Mesothelial cell of epicardium (in vitro differentiated cells): ENCODE measurements at regions not wholly inside any gene's neighbourhood (a gene's known extent, or its start where the extent isn't known, plus 50 kb on each side); places are given as distances from the start of the nearest gene placed in this dataset.

Experiments used
- DNase-seq, 2 experiments: peaks; one replicate each; pipeline ENCODE4 v3.0.0; 2021; ENCODE audit warnings: low spot score in 2 of 2; ENCODE audit not compliant: unreplicated experiment in 2 of 2
- H3K27ac Mint-ChIP-seq: 2 replicates; pipeline ENCODE4 v1.8.0; 2021; ENCODE audit warnings: mixed read lengths
- H3K27me3 Mint-ChIP-seq: 2 replicates; pipeline ENCODE4 v1.8.0; 2021; ENCODE audit warnings: low read depth, mixed read lengths
- H3K36me3 Mint-ChIP-seq: 2 replicates; pipeline ENCODE4 v1.8.0; 2021; ENCODE audit warnings: mixed read lengths
- H3K4me1 Mint-ChIP-seq: 2 replicates; pipeline ENCODE4 v1.8.0; 2021; ENCODE audit warnings: mixed read lengths
- H3K4me3 Mint-ChIP-seq: 2 replicates; pipeline ENCODE4 v1.8.0; 2021; ENCODE audit warnings: mild to moderate bottlenecking, moderate library complexity, mixed read lengths
- H3K9me3 Mint-ChIP-seq: 2 replicates; pipeline ENCODE4 v1.8.0; 2021; ENCODE audit warnings: mixed read lengths
- TF ChIP-seq, protein P1 (sequence below): fragments of 200-600 bp; sonication (generic); IDR thresholded peaks from one replicate; pipeline ENCODE4 v1.5.0; 2021; ENCODE audit warnings: antibody characterized with exemption; ENCODE audit not compliant: unreplicated experiment

DNA sequence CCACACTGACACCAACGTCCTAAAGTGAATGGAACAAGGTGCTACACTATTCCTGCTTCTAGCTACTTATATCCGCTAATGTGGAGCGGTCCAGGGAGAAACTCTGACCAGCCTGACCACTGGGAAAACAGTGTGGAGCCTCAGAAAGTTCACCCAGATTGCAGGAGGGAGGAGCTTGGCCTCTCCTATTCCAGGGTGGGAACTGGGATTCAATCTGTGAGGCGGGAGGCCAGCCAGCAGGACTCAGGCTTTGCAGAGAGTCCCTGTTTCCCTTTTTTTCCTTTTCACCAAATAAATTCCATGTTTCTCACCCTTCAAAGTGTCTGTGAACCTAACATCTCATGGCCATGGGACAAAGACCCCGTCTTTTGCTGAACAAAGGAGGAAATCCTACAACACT is 86.4 kb upstream of the SEMA3C start:
- Mint-ChIP-seq H3K36me3 (peaks cover 7% of the 10 kb centered on the region), H3K27ac (no peak overlapping the region), H3K27me3 (no peaks in the 10 kb centered on the region), H3K9me3 (peaks cover 8% of the 10 kb centered on the region), H3K4me1 (peaks cover 40% of the 10 kb centered on the region), H3K4me3 (no peak overlapping the region)
- TF ChIP-seq, protein P1, sequence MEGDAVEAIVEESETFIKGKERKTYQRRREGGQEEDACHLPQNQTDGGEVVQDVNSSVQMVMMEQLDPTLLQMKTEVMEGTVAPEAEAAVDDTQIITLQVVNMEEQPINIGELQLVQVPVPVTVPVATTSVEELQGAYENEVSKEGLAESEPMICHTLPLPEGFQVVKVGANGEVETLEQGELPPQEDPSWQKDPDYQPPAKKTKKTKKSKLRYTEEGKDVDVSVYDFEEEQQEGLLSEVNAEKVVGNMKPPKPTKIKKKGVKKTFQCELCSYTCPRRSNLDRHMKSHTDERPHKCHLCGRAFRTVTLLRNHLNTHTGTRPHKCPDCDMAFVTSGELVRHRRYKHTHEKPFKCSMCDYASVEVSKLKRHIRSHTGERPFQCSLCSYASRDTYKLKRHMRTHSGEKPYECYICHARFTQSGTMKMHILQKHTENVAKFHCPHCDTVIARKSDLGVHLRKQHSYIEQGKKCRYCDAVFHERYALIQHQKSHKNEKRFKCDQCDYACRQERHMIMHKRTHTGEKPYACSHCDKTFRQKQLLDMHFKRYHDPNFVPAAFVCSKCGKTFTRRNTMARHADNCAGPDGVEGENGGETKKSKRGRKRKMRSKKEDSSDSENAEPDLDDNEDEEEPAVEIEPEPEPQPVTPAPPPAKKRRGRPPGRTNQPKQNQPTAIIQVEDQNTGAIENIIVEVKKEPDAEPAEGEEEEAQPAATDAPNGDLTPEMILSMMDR, result no peak
- DNase-seq, result no peak

DNA sequence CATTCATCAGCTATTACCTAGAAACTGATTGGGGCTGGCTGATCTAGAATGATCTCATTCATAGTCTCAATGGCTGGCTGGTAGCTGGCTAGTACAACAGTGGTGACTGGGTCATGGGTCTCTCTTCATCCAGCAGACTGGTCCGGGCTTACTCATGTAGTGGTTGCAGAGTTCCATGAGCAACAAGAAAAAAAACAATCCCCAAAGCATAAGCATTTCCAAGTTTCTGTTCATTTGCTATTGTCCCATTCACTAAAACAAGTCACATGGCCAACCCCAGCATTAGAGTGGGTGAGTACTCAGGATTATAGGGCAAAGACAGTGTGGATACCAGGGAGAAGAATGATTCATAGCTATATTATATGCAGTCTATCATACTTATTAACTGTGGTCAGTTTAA is 85.2 kb upstream of the SEMA3C start:
- Mint-ChIP-seq H3K27me3 (no peaks in the 10 kb centered on the region), H3K9me3 (peaks cover 7% of the 10 kb centered on the region), H3K4me3 (no peak overlapping the region), H3K36me3 (peaks cover 4% of the 10 kb centered on the region), H3K27ac (peak overlapping the region; percentile 40), H3K4me1 (peaks cover 37% of the 10 kb centered on the region)
- DNase-seq, result no peak
- TF ChIP-seq, protein P1, result no peak

DNA sequence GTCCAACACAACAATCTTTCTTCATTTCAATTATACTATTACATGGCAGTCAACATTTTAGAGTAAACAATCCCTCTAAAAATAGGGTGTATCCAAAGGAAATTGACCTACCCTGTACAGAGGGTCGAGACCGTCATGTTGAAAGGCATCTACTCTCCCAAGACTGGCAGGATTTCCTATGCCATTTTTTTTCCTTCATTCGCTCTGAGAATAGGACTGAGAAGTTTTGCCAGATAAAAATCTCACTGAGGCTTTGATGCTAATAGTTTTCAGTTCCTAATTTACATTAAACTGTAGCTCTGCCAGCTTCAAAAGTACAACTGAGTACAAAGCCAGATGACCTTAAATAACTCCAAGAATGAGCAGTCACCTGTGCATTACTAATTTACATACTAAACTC is 84.5 kb upstream of the SEMA3C start:
- Mint-ChIP-seq H3K36me3 (no peaks in the 10 kb centered on the region), H3K4me3 (no peak overlapping the region), H3K9me3 (peaks cover 3% of the 10 kb centered on the region), H3K27ac (no peak overlapping the region), H3K27me3 (no peaks in the 10 kb centered on the region), H3K4me1 (peaks cover 33% of the 10 kb centered on the region)
- TF ChIP-seq, protein P1, result no peak
- no peak for DNase-seq

DNA sequence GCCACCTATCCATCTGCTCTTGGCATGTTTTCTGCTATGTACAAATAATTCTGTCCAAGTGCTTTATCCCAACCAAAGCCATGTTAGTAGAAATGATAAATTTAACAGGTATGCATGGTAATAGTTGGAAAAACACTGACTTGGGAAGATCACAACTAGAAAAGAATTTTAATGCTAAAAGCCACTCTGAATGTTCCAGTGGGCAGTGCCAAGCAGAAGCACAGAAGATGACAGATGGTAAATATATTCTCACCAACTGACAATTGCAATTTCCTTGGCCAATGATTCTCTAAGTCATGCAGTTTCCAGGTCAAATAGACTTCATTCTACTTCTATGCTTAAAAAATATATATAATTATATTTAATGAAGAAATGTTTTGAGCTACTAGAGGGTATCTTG is 83.6 kb upstream of the SEMA3C start:
- no peaks in the 10 kb centered on the region for H3K27me3 Mint-ChIP-seq
- no peak overlapping the region for H3K4me3 Mint-ChIP-seq
- H3K4me1 Mint-ChIP-seq, result peaks cover 28% of the 10 kb centered on the region
- TF ChIP-seq, protein P1, result no peak
- DNase-seq, result no peak
- peaks cover 3% of the 10 kb centered on the region for H3K9me3 Mint-ChIP-seq
- no peak overlapping the region for H3K27ac Mint-ChIP-seq
- no peaks in the 10 kb centered on the region for H3K36me3 Mint-ChIP-seq

DNA sequence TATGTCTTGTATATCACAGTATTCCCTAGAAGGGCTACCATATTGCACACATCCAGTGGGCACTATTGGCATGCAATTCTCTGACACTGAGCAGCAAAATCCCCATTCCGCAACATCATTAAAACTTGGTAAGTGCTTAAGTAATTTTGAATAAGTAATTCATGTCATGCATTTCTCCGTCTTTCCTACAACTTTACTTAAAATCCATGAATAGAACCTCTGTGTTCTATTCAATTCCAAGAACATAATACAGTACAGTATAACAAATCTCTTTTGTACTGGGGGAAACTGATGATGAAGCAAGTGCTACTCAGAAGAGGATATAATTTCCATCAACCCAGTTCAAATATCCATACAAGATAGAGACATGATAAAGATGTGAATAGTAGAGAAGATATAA is 80.9 kb upstream of the SEMA3C start:
- H3K9me3 Mint-ChIP-seq, result peaks cover 8% of the 10 kb centered on the region
- H3K4me3 Mint-ChIP-seq, result no peak overlapping the region
- H3K4me1 Mint-ChIP-seq, result peaks cover 15% of the 10 kb centered on the region
- DNase-seq, result no peak
- H3K27ac Mint-ChIP-seq, result no peak overlapping the region
- TF ChIP-seq, protein P1, result no peak
- H3K27me3 Mint-ChIP-seq, result no peaks in the 10 kb centered on the region
- H3K36me3 Mint-ChIP-seq, result peaks cover 4% of the 10 kb centered on the region

DNA sequence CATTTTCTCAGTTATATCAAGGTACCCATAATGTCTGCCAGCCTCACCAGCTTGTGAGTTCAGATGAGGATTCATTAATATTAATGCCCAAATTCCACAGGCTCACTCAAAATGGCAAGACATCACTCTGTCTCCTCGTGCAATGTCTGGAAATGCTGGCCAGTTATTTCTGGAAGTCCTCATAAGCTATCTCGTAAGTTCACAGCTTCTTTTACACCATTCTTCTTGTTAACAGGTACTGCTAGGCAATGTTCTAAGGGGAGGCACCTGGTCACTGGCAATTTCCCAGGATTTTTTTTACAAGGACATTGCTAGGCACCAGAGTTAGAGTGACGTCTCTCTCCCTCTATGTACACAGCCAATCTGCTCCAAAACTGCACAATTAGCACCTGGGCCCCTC is 80.2 kb upstream of the SEMA3C start:
- Mint-ChIP-seq H3K36me3 (peaks cover 4% of the 10 kb centered on the region), H3K27me3 (no peaks in the 10 kb centered on the region), H3K4me1 (peaks cover 10% of the 10 kb centered on the region)

More for the DNA sequence above, 80.2 kb upstream of the SEMA3C start:
- H3K27ac Mint-ChIP-seq, result no peak overlapping the region
- DNase-seq, result no peak
- peaks cover 8% of the 10 kb centered on the region for H3K9me3 Mint-ChIP-seq
- no peak overlapping the region for H3K4me3 Mint-ChIP-seq
- TF ChIP-seq, protein P1, result no peak
